HEK293 (cell line): ENCODE measurements at regions not wholly inside any gene's neighbourhood (a gene's known extent, or its start where the extent isn't known, plus 50 kb on each side); places are given as distances from the start of the nearest gene placed in this dataset.

Experiments
- CTCF ChIP-seq: fragments of 450-650 bp; formaldehyde crosslinking; IDR thresholded peaks from 2 replicates; pipeline ENCODE4 v1.5.1; 2016; ENCODE audit warnings: missing biosample characterization, missing genetic modification characterization
- HOXC10 ChIP-seq: sonication (generic); formaldehyde crosslinking; IDR thresholded peaks from 2 replicates; pipeline ENCODE4 v1.8.1; 2023; ENCODE audit warnings: mild to moderate bottlenecking, missing genetic modification reagents
- ZNF521 ChIP-seq: fragments of 450-650 bp; formaldehyde crosslinking; IDR thresholded peaks from 2 replicates; pipeline ENCODE4 v1.5.1; 2017; ENCODE audit warnings: missing biosample characterization, mild to moderate bottlenecking, missing genetic modification characterization

GRCh38 chr3:59680919-59681318 is 631.1 kb upstream of the CFAP20DC start:
- TF ChIP-seq ZNF521 (tag by site-specific recombination) (no peak), CTCF (tag by site-specific recombination) (no peak), HOXC10 (CRISPR knock-in tag) (no peak)
